ENCODE measurements at regions not wholly inside any gene's neighbourhood (a gene's known extent, or its start where the extent isn't known, plus 50 kb on each side); places are given as distances from the start of the nearest gene placed in this dataset.

GRCh38 chr10:78336402-78336791 is 302.7 kb downstream of the RPS24 start:
- no peak for TF ChIP-seq SUZ12 (IDR thresholded peaks at IDR 0.05; ENCODE audit: extremely low read depth, insufficient read depth, insufficient read length)
- no peak for TF ChIP-seq YY1 (IDR thresholded peaks at IDR 0.05; ENCODE audit: insufficient read depth, insufficient read length)
- TF ChIP-seq ZNF274 (IDR thresholded peaks at IDR 0.05; ENCODE audit: low read depth, low read length) = no peak
- H3K4me1 ChIP-seq (ENCODE audit: insufficient read depth, insufficient read length) = peaks cover 4% of the 10 kb centered on the region
- H3K36me3 ChIP-seq (ENCODE audit: insufficient read depth, insufficient read length, low read length) = no peaks in the 10 kb centered on the region
- no peak for DNase-seq (ENCODE audit: low read depth, low spot score)
- no peak overlapping the region for H3K4me3 ChIP-seq (ENCODE audit: insufficient read length, low read depth)
- no peaks in the 10 kb centered on the region for H3K27me3 ChIP-seq (ENCODE audit: insufficient read depth, insufficient read length)
- peaks cover 9% of the 10 kb centered on the region; the same call in 1 of the 2 replicates for H3K9me3 ChIP-seq (ENCODE audit: insufficient read depth, low read length)
- no peak overlapping the region for H3K9ac ChIP-seq (ENCODE audit: insufficient read length, low read depth)

- no peak overlapping the region for H3K9ac ChIP-seq (ENCODE audit: insufficient read length, low read depth)
Measured at GRCh38 chr10:78337016-78337415, 303.4 kb downstream of the RPS24 start.

GRCh38 chr10:78337646-78338391 is 304.2 kb downstream of the RPS24 start:
- H3K36me3 ChIP-seq (ENCODE audit: insufficient read depth, insufficient read length, low read length) = no peaks in the 10 kb centered on the region
- H3K27me3 ChIP-seq (ENCODE audit: insufficient read depth, insufficient read length) = peaks cover under 1% of the 10 kb centered on the region
- DNase-seq (ENCODE audit: low read depth, low spot score) = no peak
- H3K9me3 ChIP-seq (ENCODE audit: insufficient read depth, low read length) = peaks cover 9% of the 10 kb centered on the region; the same call in 1 of the 2 replicates
- no peak overlapping the region for H3K4me3 ChIP-seq (ENCODE audit: insufficient read length, low read depth)
- TF ChIP-seq SUZ12 (IDR thresholded peaks at IDR 0.05; ENCODE audit: extremely low read depth, insufficient read depth, insufficient read length) (no peak), YY1 (IDR thresholded peaks at IDR 0.05; ENCODE audit: insufficient read depth, insufficient read length) (no peak), ZNF274 (IDR thresholded peaks at IDR 0.05; ENCODE audit: low read depth, low read length) (no peak)
- no peak overlapping the region for H3K9ac ChIP-seq (ENCODE audit: insufficient read length, low read depth)
- no peaks in the 10 kb centered on the region for H3K4me1 ChIP-seq (ENCODE audit: insufficient read depth, insufficient read length)

More at GRCh38 chr10:78337016-78337415, 303.4 kb downstream of the RPS24 start:
- Histone ChIP-seq H3K27me3 (ENCODE audit: insufficient read depth, insufficient read length) (no peaks in the 10 kb centered on the region), H3K9me3 (ENCODE audit: insufficient read depth, low read length) (peaks cover 9% of the 10 kb centered on the region; the same call in 1 of the 2 replicates), H3K36me3 (ENCODE audit: insufficient read depth, insufficient read length, low read length) (no peaks in the 10 kb centered on the region), H3K4me3 (ENCODE audit: insufficient read length, low read depth) (no peak overlapping the region), H3K4me1 (ENCODE audit: insufficient read depth, insufficient read length) (no peaks in the 10 kb centered on the region)
- TF ChIP-seq SUZ12 (IDR thresholded peaks at IDR 0.05; ENCODE audit: extremely low read depth, insufficient read depth, insufficient read length) = no peak
- no peak for TF ChIP-seq YY1 (IDR thresholded peaks at IDR 0.05; ENCODE audit: insufficient read depth, insufficient read length)
- no peak for TF ChIP-seq ZNF274 (IDR thresholded peaks at IDR 0.05; ENCODE audit: low read depth, low read length)
- no peak for DNase-seq (ENCODE audit: low read depth, low spot score)

GRCh38 chr10:78338717-78339116 is 305.1 kb downstream of the RPS24 start:
- DNase-seq (ENCODE audit: low read depth, low spot score) = no peak
- TF ChIP-seq ZNF274 (IDR thresholded peaks at IDR 0.05; ENCODE audit: low read depth, low read length) (no peak), SUZ12 (IDR thresholded peaks at IDR 0.05; ENCODE audit: extremely low read depth, insufficient read depth, insufficient read length) (no peak), YY1 (IDR thresholded peaks at IDR 0.05; ENCODE audit: insufficient read depth, insufficient read length) (no peak)
- H3K36me3 ChIP-seq (ENCODE audit: insufficient read depth, insufficient read length, low read length) = no peaks in the 10 kb centered on the region
- no peak overlapping the region for H3K9ac ChIP-seq (ENCODE audit: insufficient read length, low read depth)
- H3K9me3 ChIP-seq (ENCODE audit: insufficient read depth, low read length) = peaks cover 9% of the 10 kb centered on the region; the same call in 1 of the 2 replicates
- no peaks in the 10 kb centered on the region for H3K4me1 ChIP-seq (ENCODE audit: insufficient read depth, insufficient read length)
- H3K27me3 ChIP-seq (ENCODE audit: insufficient read depth, insufficient read length) = peaks cover 9% of the 10 kb centered on the region
- no peak overlapping the region for H3K4me3 ChIP-seq (ENCODE audit: insufficient read length, low read depth)

- peaks cover 9% of the 10 kb centered on the region for H3K27me3 ChIP-seq (ENCODE audit: insufficient read depth, insufficient read length)
- H3K9me3 ChIP-seq (ENCODE audit: insufficient read depth, low read length) = peaks cover 9% of the 10 kb centered on the region; the same call in 1 of the 2 replicates
- TF ChIP-seq ZNF274 (IDR thresholded peaks at IDR 0.05; ENCODE audit: low read depth, low read length) (no peak), YY1 (IDR thresholded peaks at IDR 0.05; ENCODE audit: insufficient read depth, insufficient read length) (no peak), SUZ12 (IDR thresholded peaks at IDR 0.05; ENCODE audit: extremely low read depth, insufficient read depth, insufficient read length) (no peak)
- H3K4me1 ChIP-seq (ENCODE audit: insufficient read depth, insufficient read length) = no peaks in the 10 kb centered on the region
- H3K4me3 ChIP-seq (ENCODE audit: insufficient read length, low read depth) = no peak overlapping the region
- DNase-seq (ENCODE audit: low read depth, low spot score) = no peak
- H3K36me3 ChIP-seq (ENCODE audit: insufficient read depth, insufficient read length, low read length) = no peaks in the 10 kb centered on the region
- H3K9ac ChIP-seq (ENCODE audit: insufficient read length, low read depth) = no peak overlapping the region
Measured at GRCh38 chr10:78339251-78339650, 305.6 kb downstream of the RPS24 start.

- no peak overlapping the region for H3K9ac ChIP-seq (ENCODE audit: insufficient read length, low read depth)
- H3K9me3 ChIP-seq (ENCODE audit: insufficient read depth, low read length) = peaks cover 7% of the 10 kb centered on the region
- H3K4me1 ChIP-seq (ENCODE audit: insufficient read depth, insufficient read length) = no peaks in the 10 kb centered on the region
- no peak overlapping the region for H3K4me3 ChIP-seq (ENCODE audit: insufficient read length, low read depth)
- DNase-seq (ENCODE audit: low read depth, low spot score) = no peak
- peaks cover 9% of the 10 kb centered on the region for H3K27me3 ChIP-seq (ENCODE audit: insufficient read depth, insufficient read length)
- H3K36me3 ChIP-seq (ENCODE audit: insufficient read depth, insufficient read length, low read length) = no peaks in the 10 kb centered on the region
- TF ChIP-seq ZNF274 (IDR thresholded peaks at IDR 0.05; ENCODE audit: low read depth, low read length) (no peak), YY1 (IDR thresholded peaks at IDR 0.05; ENCODE audit: insufficient read depth, insufficient read length) (no peak), SUZ12 (IDR thresholded peaks at IDR 0.05; ENCODE audit: extremely low read depth, insufficient read depth, insufficient read length) (no peak)
Measured at GRCh38 chr10:78341953-78342614, 308.4 kb downstream of the RPS24 start.
